ENCODE measurements at regions not wholly inside any gene's neighbourhood (a gene's known extent, or its start where the extent isn't known, plus 50 kb on each side); places are given as distances from the start of the nearest gene placed in this dataset.

DNA sequence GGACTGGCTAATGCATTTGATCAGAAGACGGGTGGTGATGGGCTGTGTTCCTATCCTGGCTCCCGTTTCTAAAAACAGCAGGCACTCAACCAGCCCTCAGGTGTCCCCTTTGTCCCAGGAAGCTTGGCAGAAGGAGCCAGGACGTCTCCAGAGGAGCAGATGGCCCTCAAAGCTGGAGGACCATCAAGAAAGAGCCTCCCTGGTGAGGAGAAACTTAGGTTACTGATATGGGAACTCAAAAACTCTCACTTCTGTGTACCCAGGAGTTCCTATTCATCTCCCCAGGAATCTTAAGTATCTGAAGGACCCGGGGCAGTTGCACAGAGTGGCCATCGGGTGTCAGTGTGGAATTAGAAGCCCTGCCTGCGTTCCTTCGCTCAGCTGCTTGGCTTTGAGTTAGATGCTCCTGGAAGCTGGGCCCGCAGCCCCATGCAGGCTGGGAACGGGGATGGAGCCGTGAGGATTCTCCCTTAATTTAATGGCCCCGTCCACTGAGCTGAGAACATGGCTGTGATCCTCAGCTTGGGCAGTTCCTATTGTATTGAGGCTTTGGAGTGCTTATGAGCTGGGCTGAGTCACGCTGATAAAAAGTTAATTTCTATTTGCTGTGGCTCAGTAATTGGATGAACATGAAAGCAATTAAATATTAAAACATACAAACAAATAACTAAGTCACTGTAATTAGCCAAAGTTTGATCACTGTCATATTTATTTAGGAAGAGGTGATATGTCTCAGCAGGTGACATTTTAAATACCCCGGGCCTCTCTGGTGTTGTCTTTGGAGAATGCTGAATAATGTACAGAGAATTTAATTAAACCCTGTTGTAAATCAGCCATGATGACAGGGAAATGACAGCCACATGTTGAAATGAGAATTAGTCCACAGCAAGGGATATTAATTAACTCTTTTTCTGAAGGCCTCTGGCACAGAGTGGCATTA, 402.1 kb downstream of the SEC14L1 start:
- H3K4me3 ChIP-seq (ENCODE audit: low read depth, low read length) = no peak overlapping the region
- peak; percentile 40 for DNase-seq (ENCODE audit: low read depth, low spot score)
- CTCF ChIA-PET = interaction anchor here (0.7 to 11.9 kb wide), 23 partner anchors 10 to 644 kb away, joined by 3 to 353 read pairs (median 5); partner anchors contain the start of gene TK1
- POLR2A ChIA-PET = interaction anchor here (0.8 to 3.3 kb wide), 2 partner anchors 416 to 421 kb away, joined by 5 to 11 read pairs; partner anchors contain the start of gene TNRC6C
- TF ChIP-seq, protein P1, sequence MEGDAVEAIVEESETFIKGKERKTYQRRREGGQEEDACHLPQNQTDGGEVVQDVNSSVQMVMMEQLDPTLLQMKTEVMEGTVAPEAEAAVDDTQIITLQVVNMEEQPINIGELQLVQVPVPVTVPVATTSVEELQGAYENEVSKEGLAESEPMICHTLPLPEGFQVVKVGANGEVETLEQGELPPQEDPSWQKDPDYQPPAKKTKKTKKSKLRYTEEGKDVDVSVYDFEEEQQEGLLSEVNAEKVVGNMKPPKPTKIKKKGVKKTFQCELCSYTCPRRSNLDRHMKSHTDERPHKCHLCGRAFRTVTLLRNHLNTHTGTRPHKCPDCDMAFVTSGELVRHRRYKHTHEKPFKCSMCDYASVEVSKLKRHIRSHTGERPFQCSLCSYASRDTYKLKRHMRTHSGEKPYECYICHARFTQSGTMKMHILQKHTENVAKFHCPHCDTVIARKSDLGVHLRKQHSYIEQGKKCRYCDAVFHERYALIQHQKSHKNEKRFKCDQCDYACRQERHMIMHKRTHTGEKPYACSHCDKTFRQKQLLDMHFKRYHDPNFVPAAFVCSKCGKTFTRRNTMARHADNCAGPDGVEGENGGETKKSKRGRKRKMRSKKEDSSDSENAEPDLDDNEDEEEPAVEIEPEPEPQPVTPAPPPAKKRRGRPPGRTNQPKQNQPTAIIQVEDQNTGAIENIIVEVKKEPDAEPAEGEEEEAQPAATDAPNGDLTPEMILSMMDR (IDR thresholded peaks at IDR 0.05; ENCODE audit: insufficient read depth, low read length, missing control alignments) = peak; percentile 88

DNA sequence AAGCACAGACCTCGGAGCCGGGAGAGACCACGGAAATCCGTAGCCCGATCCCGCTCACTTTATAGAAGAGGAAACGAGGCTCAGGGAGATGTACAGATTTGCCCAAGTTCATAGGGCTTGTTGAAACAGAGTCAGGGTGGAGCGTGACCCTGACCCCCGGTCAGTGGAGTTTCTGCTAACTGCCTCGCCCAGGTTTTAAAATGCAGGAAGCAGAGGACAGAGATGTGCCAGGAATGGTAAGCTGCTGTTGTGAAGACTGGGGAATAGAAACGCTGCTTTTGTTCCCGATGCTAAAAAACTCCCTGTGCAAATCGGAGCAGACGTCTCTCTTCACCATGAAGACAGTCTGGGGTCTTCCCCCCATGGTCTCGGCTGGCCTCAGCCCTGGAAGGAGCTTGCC, 403.0 kb downstream of the SEC14L1 start:
- POLR2A ChIA-PET = interaction anchor here (3.3 kb wide), 1 partner anchor 415 kb away, joined by 11 read pairs; the partner anchor contains the start of gene TNRC6C
- TF ChIP-seq, protein P1 (IDR thresholded peaks at IDR 0.05; ENCODE audit: insufficient read depth, low read length, missing control alignments) = no peak

DNA sequence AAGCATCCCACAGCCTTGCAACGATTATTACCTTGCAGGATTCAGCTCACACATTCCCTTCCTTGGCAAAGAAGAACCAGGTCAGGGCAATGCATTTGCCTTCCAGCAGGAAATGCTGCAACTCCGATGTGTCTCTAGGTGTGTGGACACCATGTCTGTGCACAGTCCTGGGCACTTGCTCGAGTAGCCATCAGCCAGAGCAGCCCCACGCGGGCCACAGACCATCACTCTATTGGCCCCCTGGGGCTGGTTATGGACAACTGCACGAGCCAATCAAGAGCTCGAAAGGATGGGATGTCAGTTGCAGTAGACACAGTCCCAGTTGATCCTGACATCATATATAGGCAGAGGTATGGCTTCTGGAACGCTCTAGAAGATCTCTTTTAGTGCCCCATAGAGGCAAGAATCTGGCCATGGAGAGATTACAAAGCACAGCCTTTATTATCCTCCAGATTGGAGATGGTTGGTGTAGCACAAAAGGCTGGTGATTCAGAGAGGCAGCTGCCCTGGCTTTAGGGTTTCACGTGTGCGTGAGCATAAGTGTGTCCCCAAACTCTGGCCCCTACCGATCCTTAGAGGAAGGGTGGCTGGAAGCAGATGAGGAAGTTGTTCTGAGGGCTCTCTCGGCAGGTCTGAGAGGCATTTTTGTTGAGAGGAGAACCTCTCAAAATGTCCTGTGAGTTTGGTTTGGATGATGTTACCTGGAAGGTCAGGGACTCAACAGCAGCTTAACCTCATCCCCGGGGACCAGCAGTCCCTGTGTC, 403.8 kb downstream of the SEC14L1 start:
- H3K4me3 ChIP-seq (ENCODE audit: low read depth, low read length) = no peak overlapping the region
- no peak for DNase-seq (ENCODE audit: low read depth, low spot score)
- TF ChIP-seq, protein P1 (IDR thresholded peaks at IDR 0.05; ENCODE audit: insufficient read depth, low read length, missing control alignments) = no peak
- CTCF ChIA-PET = interaction anchor here (0.6 to 11.9 kb wide), 7 partner anchors 9 to 473 kb away, joined by 3 to 353 read pairs (median 4); no protein-coding TSS in a partner anchor
- POLR2A ChIA-PET = interaction anchor here (3.3 kb wide), 1 partner anchor 414 kb away, joined by 11 read pairs; the partner anchor contains the start of gene TNRC6C

More for the DNA sequence above, 403.0 kb downstream of the SEC14L1 start:
- CTCF ChIA-PET = interaction anchor here (1.4 to 11.9 kb wide), 5 partner anchors 10 to 474 kb away, joined by 3 to 353 read pairs (median 11); no protein-coding TSS in a partner anchor
- DNase-seq (ENCODE audit: low read depth, low spot score) = no peak
- H3K4me3 ChIP-seq (ENCODE audit: low read depth, low read length) = no peak overlapping the region

DNA sequence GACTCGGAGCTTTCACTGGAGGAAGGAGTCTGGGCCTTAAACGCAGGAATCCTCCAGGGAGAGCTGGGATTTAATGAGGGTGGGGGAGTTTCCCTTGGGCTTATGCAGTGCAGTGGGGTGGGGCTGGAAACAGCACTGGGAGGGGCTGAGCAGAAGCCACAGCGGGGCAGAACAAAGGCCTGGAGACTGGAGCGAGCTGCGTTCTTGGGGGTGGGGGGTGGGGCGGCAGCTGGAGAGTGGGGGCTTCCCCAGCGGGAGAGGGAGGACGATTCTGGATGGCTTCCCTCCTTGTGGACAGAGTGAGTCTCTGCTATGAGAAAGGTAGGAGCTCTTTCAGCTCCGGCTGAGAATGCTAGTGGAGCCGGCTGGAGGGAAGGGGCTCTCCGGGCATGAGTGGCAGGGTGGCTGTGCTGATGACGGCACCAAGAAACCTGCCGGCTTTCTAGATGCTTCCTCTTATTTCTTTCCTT, 406.0 kb downstream of the SEC14L1 start:
- ChIA-PET CTCF (interaction anchor here (0.7 to 11.9 kb wide), 2 partner anchors 419 to 471 kb away, joined by 4 to 353 read pairs; no protein-coding TSS in a partner anchor), POLR2A (interaction anchor here (0.7 kb wide), 1 partner anchor 419 kb away, joined by 4 read pairs; no protein-coding TSS in a partner anchor)
- DNase-seq (ENCODE audit: low read depth, low spot score) = no peak
- H3K4me3 ChIP-seq (ENCODE audit: low read depth, low read length) = no peak overlapping the region
- TF ChIP-seq, protein P1 (IDR thresholded peaks at IDR 0.05; ENCODE audit: insufficient read depth, low read length, missing control alignments) = no peak

DNA sequence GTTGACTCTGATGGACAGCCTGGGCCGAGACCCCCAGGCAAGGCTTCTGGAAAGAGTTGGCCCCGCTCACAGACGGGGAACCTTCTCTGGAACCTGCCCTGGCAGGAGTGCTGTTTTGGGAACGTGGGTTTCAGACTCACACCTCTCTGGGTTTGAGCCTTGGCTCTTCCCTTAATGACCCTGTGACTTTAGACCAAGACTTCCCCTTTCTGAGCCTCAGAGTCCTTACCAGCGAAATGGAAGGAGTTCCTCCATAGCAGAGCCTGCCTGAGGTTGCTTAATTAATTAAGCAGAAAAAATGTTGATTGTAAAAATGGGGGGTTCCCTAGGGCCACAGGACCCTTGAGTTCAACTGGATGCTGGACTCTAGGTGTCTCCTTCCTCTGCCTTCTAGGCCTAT, 408.2 kb downstream of the SEC14L1 start:
- ChIA-PET POLR2A (no interaction called here), CTCF (interaction anchor here (11.9 kb wide), 1 partner anchor 469 kb away, joined by 353 read pairs; no protein-coding TSS in a partner anchor)
- TF ChIP-seq, protein P1 (IDR thresholded peaks at IDR 0.05; ENCODE audit: insufficient read depth, low read length, missing control alignments) = no peak
- H3K4me3 ChIP-seq (ENCODE audit: low read depth, low read length) = no peak overlapping the region
- no peak for DNase-seq (ENCODE audit: low read depth, low spot score)

All from AG04449 (cell line).